SIG-M5 treated with dmso at 0.1 percent for 504 hours (cell line): ENCODE measurements at regions not wholly inside any gene's neighbourhood (a gene's known extent, or its start where the extent isn't known, plus 50 kb on each side); places are given as distances from the start of the nearest gene placed in this dataset.
"Not testable (repeated sequence)": the region's sequence is repeated elsewhere in the genome, so short reads cannot be mapped to it uniquely, and the experiment has no call there.

Experiments used
- DNase-seq: peaks from one replicate; lab custom pipeline; 2025; ENCODE audit not compliant: unreplicated experiment; lab: John Stamatoyannopoulos, UW

DNA sequence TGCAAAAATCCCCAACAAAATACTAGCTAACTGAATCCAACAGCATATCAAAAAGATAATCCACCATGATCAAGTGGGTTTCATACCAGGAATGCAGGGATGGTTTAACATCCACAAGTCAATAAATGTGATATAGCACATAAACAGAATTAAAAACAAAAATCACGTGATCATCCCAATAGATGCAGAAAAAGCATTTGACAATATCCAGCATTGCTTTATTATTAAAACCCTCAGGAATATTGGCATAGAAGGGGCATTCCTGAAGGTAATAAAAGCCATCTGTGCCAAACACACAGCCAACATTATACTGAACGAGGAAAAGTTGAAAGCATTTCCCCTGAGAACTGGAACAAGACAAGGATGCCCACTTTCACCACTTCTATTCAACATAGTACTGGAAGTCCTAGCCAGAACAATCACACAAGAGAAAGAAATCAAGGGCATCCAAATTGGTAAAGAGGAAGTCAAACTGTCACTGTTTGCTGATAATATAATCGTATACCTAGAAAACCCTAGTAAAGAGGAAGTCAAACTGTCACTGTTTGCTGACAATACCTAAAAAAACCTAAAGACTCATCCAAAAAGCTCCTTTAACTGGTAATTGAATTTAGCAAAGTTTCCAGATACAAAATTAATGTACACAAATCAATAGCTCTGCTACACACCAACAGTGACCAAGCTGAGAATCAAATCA is 109.8 kb downstream of the RNASET2 start:
- not testable (repeated sequence) for DNase-seq

- no peak for DNase-seq
Observed at GRCh38 chr6:166842607-166843006, 113.7 kb downstream of the RNASET2 start.

DNA sequence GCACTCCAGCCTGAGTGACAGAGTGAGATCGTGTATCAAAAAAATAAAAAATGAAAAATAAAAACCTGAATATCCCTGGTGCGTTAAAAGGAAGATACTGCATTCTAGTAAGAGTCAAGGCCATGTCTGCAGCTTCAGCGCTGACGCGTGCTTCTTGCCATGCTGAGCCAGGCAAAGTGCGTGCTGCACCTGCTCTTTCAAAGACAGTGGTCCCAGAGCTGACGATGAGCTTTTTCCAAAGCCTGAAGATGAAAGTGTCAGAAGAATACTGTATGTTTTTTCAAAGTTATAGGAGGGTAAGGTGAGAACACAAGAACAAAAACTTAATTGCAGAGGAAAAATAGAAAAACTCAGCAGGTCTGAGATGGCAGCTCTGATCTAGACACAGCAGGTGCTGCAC is 115.1 kb downstream of the RNASET2 start:
- DNase-seq, result no peak

GRCh38 chr6:166839569-166839968 is 116.8 kb downstream of the RNASET2 start:
- DNase-seq, result no peak

GRCh38 chr6:166838987-166839386 is 117.4 kb downstream of the RNASET2 start:
- no peak for DNase-seq

GRCh38 chr6:166836785-166837718 is 119.3 kb downstream of the RNASET2 start:
- no peak for DNase-seq

DNA sequence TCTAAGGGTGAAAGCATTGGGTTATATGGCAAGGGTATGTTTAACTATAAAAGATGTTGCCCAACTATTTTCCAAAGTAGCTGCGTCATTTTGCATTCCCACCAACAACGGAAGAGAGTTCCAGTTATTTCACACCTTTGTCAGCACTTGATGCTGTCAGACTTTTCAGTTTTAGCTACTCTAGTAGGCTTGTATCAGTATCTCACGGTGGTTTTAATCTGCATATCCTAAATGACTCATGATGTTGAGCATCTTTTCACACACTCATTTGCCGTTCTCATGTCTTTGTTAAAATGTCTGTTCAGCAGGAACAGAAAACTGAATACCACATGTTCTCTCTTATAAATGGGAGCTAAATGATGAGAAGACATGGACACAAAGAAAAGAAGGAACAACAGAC is 122.3 kb downstream of the RNASET2 start:
- no peak for DNase-seq

DNA sequence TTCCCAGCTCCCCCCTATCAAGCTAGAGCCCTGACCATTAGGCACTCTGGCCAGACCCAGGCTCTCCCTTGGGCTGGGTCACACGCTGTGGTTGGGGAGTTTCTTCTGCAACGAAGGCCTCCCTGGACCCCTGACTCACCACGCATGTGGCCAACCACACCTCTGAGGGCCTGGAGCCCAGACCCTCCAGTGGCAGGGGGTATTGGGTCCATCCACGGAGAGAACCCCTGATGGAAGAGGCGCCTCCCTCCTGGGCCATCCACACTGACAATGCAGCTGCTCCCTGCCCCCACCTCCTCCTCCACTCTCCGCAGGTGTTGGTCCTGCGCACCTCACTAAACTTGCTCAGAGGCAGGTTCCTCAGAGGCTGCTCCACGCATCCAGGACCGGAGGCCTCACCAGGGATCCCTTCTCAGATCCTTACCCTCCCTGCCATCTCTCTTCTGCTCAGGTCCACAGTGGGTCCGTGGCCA is 125.4 kb downstream of the RNASET2 start:
- DNase-seq, result no peak

GRCh38 chr6:166830185-166830890 is 126.0 kb downstream of the RNASET2 start:
- peak; percentile 86 for DNase-seq

DNA sequence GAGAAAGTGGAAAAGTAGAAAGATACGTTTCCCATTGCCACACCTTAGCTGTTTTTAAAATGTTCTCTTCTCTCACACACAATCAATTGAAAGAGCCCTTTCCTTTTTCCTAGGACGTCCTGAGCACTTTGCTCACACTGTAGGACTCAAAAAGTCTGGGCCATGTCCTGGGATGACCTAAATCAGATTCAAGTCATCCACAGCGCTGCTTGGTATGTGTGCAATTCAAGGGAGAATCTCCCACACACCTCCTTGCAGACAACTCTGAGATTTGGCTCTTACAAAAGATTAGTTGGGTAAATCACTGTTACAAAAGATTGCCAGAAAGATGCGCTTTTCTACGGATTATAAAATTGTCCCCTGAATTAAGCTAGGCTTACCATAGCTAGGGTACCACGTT is 130.1 kb downstream of the RNASET2 start:
- no peak for DNase-seq

DNA sequence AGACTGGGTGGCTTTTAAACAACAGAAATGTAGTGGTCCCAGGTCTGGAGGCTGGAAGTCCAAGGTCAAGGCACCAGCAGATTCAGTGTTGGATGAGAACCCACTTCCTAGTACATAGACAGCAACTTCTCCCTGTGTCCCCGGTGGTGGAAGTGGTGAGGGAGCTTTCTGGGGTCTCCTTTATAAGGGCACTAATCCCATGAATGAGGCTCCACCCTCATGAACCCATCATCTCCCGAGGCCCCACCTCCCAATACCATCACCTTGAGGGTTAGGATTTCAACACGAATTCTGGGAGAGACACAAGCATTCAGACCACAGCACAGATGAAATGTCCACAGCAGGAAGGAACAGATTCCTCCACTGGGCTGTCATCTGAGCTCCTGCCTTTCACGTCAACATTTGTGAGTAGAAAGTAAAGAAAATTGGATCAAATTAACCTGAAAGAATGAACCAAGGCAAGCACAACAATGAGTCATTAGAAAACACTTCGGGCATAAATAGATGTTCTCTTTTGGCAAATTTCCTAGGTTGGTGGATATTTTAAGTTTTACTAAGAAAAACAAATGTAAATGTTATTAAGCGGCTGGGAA is 130.7 kb downstream of the RNASET2 start:
- DNase-seq, result no peak

GRCh38 chr6:166824880-166825250 is 131.5 kb downstream of the RNASET2 start:
- no peak for DNase-seq

DNA sequence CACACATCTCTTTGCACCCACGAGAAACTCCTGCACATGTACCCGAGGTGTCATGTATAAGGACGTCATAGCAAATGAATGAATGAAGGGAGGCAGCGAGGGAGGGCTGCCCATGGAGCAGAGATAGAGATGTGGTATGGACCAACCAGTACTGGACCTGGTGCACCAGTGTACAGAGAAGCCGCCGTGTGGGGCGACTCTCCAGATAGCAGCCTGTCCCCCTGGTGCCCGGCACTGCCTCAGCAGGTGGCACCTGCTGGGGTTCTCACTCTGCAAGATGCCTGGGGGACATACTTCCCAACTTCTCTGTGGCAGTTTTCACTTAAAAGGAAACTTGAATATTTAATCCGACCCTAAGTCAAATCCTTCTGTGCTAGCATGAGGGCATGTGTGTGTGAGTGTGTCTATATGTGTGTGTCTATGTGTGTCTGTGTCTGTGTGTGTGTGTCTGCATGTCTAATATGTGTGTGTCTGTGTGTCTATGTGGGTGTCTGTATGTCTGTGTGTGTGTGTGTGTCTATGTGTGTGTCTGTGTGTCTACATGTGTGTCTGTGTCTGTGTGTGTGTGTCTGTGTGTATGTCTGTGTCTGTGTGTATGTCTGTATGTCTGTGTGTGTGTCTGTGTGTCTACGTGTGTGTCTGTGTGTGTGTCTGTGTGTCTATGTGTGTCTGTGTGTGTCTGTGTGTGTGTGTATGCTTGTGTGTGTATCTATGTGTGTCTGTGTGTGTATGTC is 132.0 kb downstream of the RNASET2 start:
- no peak for DNase-seq

- no peak for DNase-seq
Observed at GRCh38 chr6:166822609-166823008, 133.7 kb downstream of the RNASET2 start.

DNA sequence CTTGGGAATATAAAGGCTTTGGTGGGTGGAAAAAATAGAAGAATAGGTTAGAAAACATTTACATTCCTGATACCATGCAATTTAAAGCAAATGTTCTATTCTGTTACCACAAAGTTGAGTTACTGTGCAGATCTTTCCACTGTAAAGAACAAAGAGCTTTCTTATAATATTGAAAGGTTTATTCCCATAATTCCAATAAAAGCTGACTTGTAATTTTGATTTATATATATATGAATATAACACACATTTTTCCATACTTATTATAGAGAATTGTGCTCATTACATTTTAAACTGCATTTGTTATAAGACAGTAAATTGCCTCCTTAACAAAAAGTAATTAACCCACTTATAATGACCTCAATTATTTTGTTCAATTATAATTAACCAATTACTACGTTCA is 135.9 kb downstream of the RNASET2 start:
- DNase-seq, result no peak

DNA sequence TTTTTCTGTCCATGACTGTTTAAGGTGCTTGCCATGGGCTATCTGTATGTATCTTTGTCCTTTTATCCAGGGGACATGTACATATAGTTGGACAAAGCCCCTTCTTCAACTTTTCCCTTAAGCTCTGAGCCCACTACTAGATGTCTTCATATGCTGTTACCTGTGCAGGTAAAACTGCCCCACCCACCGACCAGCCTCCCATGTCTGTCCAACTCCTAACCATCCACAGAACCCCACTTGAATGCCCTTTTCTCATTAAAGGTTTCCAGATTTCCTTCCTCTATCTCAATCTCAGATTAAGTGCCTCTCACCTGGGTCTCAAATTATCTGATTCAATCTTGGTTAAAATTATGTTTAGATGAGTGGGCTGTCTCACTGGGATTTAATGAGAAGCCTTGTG is 136.3 kb downstream of the RNASET2 start:
- no peak for DNase-seq

DNA sequence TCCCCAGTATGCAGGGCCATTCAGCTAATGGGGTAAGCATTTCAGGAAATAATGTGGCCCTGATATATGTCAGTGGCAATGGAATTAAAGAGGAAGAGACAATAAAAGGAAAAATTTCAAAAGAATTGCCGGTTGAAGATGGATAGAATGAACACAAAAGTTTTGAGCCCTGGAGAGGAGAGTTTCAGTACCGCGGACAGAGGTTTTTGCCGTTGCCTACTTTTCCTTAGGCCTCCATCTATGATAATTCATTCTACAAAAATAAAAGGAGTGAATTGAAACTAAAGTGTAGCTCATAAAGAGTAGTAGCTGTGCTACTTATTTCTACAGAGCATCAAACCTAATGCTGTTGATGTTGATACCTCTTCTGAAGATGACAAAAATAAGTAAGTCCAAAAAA is 140.7 kb downstream of the RNASET2 start:
- no peak for DNase-seq

DNA sequence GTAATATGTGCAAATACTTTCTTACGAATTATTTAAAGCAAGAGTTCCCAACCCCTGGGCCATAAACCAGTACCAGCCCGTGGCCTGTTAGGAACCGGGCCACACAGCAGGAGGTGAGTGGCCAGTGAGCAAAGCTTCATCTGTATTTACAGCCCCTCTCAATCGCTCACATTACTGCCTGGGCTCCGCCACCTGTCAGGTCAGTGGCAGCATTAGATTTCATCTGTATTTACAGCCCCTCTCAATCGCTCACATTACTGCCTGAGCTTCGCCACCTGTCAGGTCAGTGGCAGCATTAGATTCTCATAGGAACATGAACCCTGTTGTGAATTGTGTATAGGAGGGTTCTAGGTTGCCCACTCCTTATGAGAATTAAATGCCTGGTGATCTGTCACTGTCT is 142.0 kb downstream of the RNASET2 start:
- DNase-seq, result no peak

DNA sequence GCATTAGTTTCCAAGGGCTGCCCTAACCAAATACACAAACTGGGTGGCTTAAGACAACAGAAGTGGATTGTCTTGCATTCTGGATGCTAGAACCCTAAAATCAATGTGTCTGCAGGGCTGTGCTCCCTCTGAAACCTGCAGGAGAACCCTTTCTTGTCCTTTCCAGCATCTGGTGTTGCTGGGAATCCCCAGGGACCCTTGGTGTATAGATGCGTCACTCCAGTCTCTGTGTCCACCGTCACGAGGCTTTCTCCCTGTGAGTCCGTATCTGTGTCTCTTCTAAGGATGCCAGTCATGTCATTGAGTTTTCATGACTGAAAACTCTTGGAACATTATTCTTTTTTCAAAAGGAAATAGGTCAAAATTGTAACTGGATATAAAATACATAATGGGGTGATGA is 142.9 kb downstream of the RNASET2 start:
- DNase-seq, result no peak

GRCh38 chr6:166810864-166811263 is 145.5 kb downstream of the RNASET2 start:
- DNase-seq, result no peak

- no peak for DNase-seq
Observed at GRCh38 chr6:166809721-166810120, 146.6 kb downstream of the RNASET2 start.
